ENCODE measurements at regions not wholly inside any gene's neighbourhood (a gene's known extent, or its start where the extent isn't known, plus 50 kb on each side); places are given as distances from the start of the nearest gene placed in this dataset.

- DNase-seq (ENCODE audit: low read depth), result no peak
Measured at GRCh38 chr3:139281522-139282196, 62.2 kb upstream of the MRPS22 start.

- DNase-seq (ENCODE audit: low read depth), result no peak
Measured at GRCh38 chr3:139283301-139283700, 60.5 kb upstream of the MRPS22 start.

GRCh38 chr3:139284221-139284620, 59.6 kb upstream of the MRPS22 start:
- no peak for DNase-seq (ENCODE audit: low read depth)

- DNase-seq (ENCODE audit: low read depth), result no peak
Measured at GRCh38 chr3:139285691-139286090, 58.1 kb upstream of the MRPS22 start.

- no peak for DNase-seq (ENCODE audit: low read depth)
Measured at GRCh38 chr3:139286241-139286640, 57.6 kb upstream of the MRPS22 start.

GRCh38 chr3:139286825-139287224, 57.0 kb upstream of the MRPS22 start:
- no peak for DNase-seq (ENCODE audit: low read depth)

- no peak for DNase-seq (ENCODE audit: low read depth)
Measured at GRCh38 chr3:139287557-139287956, 56.3 kb upstream of the MRPS22 start.

- DNase-seq (ENCODE audit: low read depth), result no peak
Measured at GRCh38 chr3:139288266-139288821, 55.5 kb upstream of the MRPS22 start.

- DNase-seq (ENCODE audit: low read depth), result no peak
Measured at GRCh38 chr3:139289860-139290524, 53.8 kb upstream of the MRPS22 start.

GRCh38 chr3:139291276-139292051, 52.4 kb upstream of the MRPS22 start:
- DNase-seq (ENCODE audit: low read depth), result no peak

- no peak for DNase-seq (ENCODE audit: low read depth)
Measured at GRCh38 chr3:139292192-139292591, 51.6 kb upstream of the MRPS22 start.

- DNase-seq (ENCODE audit: low read depth), result no peak
Measured at GRCh38 chr3:139292711-139293664, 50.8 kb upstream of the MRPS22 start.

GRCh38 chr3:139293665-139294023, 50.2 kb upstream of the MRPS22 start:
- DNase-seq (ENCODE audit: low read depth), result no peak

All from non-pigmented ciliary epithelial cell (primary cell).